Hematopoietic multipotent progenitor cell (in vitro differentiated cells): ENCODE measurements at regions not wholly inside any gene's neighbourhood (a gene's known extent, or its start where the extent isn't known, plus 50 kb on each side); places are given as distances from the start of the nearest gene placed in this dataset.
"Not testable (repeated sequence)": the region's sequence is repeated elsewhere in the genome, so short reads cannot be mapped to it uniquely, and the experiment has no call there.

Experiments
- DNase-seq, 3 donors: peaks; one replicate each; pipeline ENCODE4 v3.0.0-alpha.2; 2011 to 2015; ENCODE audit warnings: low read depth in 2 of 3, low spot score in 2 of 3

DNA sequence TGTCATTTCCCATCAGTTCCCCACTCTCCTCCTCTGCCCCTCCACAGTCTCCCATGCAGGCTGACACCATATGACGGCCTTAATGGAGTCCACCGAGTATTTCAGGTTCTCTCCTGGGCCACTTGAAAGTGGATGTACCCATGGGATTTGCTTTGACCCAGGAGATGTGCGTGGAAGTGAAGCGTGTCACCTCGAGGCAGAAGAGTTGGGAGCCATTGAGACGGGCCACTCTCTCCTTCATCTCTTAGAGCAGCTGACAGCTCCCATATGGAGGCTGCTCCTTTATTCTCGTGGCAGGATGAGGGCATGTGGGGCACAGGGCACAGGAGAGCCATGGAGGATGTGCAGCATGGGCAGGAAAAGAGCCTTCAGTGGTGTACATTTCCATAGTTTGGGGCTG lies 144.7 kb upstream of the CRYM start:
- DNase-seq = not testable (repeated sequence)

DNA sequence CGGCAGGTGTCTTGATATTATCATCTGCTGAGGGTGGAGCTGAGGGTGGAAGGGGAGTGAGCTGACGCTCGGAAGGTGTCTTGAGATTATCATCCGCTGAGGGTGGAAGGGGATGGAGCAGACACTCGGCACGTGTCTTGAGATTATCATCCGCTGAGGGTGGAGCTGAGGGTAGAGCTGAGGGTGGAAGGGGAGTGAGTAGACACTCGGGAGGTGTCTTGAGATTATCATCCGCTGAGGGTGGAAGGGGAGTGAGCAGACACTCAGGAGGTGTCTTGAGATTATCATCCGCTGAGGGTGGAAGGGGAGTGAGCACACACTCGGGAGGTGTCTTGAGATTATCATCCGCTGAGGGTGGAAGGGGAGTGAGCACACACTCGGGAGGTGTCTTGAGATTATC lies 126.6 kb upstream of the CRYM start:
- not testable (repeated sequence) for DNase-seq

DNA sequence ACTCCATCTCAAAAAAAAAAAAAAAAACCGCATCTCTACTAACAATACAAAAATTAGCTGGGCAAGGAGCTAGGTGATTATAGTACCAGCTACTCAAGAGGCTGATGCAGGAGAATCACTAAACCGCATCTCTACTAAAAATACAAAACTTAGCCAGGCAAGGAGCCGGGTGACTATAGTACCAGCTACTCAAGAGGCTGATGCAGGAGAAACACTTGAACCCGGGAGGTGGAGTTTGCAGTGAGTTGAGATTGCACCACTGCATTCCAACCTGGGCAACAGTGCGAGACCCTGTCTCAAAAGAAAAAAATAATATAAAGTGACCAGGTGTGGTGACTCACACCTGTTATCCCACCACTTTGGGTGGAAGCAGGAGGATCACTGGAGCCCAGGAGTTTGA lies 119.8 kb upstream of the CRYM start:
- not testable (repeated sequence) for DNase-seq

DNA sequence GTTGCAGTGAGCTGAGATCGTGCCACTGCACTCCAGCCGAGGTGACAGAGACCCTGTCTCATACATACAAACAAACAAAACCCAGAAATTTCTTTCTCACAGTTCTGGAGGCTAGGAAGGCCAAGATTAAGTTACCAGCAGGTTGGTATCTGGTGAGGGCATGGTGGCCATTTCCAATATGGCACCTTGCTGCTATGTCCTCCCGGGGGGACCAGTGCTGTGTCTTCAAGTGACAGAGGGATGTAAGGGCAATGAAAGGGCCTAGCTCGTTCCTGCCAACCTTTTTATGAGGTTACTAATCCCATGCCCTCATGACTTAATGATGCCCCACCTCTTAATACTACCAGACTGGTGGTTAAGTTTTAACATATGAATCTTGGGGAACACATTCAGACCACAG lies 118.5 kb upstream of the CRYM start:
- not testable (repeated sequence) for DNase-seq

DNA sequence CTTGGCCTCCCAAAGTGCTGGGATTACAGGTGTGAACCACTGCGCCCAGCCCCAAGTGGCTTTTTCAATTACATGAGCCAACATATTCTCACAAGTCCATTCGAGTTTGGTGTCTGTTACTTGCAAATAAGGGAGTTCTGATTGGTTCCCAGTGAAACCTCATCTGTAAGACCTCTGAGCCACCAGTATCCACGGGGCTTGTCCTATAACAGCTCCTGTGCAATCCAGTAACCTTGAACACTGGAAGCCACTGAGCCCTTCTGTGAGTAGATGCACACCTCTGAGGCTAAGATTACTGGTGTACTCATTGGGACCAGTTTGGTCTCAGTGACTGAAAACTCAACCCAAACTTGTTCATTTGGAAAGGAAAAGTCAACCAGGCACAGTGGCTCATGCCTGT lies 112.5 kb upstream of the CRYM start:
- not testable (repeated sequence) for DNase-seq

DNA sequence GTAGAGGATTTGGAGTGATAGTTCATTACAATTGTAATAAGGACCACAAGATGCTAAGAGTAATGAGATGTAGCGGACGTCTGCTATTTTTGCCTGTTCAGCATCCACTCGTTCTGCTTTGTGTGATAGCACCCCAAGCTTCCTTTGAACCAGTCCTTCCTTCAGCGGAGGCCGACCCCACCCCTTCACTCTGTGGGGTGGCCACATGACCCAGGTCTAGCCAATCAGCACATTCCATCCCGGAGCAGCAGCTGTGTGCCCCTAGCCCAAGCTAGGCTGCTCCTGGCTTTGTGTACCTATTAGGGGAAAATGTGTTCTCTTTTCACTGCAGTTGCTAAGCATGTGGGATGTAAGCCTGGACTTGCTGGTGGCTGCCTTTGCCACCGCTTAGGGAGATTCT lies 111.8 kb upstream of the CRYM start:
- not testable (repeated sequence) for DNase-seq

DNA sequence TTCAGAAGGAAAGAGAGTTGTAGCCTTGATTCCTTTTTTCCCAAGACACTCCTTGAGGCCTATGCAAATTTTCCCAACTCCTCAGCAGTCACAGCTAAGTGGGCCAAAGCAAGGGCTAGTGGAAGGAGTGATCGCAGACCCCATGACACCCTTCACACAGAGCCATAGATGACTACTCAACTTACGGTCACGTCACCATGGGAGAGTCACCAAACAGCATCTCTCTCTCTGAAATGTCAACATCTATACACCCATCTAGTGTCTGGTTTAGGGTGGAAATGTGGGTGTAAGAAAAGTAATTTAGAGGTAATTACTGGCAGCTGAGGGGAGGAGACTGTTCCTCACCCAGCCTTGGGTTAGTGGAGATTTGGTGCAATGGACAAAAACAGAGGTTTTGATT lies 109.7 kb upstream of the CRYM start:
- not testable (repeated sequence) for DNase-seq

DNA sequence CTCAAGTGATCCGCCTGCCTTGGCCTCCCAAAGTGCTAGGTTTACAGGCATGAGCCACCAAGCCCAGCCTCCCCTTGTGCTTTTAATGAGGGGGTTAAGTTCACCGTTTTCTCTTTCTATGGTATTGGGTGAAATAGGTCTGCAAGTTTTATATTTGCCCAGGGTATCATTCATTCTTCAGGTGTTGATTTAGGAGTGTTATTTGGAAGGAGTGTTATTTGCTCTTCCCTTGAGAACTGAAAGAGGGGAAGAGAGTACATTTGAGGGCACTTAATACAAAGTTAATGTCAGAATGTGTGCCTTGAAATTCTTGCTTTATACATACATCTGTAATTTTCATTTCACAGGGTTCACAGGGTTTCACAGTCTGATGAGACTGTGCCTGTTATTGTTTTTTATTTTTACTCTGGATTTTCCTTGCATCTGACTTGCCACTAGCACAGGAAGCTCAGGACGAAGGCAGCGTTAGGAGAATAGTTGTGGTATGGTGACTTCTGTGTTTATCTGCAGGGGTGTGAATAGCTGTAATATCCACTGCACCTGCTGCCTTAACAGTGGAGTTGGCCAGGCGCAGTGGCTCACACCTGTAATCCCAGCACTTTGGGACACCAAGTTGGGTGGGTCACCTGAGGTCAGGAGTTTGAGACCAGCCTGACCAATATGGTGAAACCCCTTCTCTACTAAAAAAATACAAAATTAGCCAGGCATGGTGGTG lies 108.3 kb upstream of the CRYM start:
- DNase-seq = not testable (repeated sequence)

DNA sequence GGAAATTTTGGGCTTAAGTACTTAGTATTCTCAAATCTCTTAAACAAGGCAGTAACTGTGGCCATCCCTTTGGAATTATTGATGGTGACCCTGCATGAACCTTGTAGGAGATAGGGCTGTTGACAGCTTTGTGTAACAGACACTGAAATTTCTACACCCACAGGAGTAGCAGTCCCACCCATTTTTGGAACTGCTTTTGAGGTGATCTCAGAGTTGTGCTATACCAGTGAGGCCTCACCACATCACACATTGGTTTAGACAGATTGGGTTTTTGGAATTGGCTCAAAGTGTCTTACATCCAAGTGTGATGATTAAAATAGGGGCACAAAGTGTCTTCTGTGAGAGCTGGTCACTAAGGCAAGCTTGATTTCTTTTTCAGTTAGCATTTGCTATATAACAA lies 105.6 kb upstream of the CRYM start:
- DNase-seq = not testable (repeated sequence)

DNA sequence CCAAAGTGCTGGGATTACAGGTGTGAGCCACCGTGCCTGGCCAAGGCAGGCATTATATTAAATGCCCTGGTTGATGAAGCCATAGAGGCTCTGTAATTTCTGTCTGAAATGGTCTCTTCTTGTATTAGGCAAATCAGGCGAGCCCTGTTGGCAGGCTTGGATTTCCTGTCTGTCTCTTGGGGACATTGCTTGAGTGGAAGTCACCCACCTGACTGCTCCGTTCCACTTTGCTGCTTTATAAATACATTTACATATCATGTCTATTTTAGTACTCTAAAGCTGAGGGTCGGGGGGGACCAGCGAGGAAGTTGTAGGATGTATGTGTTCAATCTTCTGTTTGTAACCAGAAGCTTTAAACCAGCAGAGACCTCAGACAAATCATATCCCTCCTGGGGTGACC lies 101.6 kb upstream of the CRYM start:
- DNase-seq = not testable (repeated sequence)

DNA sequence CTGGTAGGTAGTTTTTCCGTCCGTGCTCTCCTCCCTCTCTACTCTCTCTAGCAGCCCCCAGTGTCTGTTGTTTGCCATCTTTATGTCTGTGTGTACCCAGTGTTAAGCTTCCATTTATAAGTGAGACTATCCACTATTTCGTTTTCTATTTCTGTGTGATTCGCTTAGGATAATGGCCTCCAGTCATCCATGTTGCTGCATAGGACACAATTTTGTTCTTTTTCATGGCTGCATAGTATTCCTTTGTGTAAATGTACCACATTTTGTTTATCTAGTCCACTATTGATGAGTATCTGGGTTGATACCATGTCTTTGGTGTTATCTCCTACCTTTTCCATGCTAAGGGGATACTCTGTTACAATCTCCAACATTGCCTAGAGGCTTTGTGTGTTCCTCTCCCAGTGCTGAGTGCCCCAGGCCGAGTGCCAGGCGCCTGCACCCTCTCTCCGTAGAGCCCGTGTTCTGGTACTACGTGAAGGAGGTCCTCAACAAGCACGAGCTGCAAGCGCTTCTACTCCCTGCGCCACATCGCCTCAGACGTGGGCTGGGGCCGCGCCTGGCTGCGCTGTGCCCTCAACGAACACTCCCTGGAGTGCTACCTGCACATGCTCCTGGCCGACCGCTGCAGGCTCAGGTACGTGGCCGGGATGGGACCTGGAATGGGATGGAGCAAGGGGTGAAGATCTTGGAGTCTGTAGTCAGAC lies 98.3 kb upstream of the CRYM start:
- not testable (repeated sequence) for DNase-seq

DNA sequence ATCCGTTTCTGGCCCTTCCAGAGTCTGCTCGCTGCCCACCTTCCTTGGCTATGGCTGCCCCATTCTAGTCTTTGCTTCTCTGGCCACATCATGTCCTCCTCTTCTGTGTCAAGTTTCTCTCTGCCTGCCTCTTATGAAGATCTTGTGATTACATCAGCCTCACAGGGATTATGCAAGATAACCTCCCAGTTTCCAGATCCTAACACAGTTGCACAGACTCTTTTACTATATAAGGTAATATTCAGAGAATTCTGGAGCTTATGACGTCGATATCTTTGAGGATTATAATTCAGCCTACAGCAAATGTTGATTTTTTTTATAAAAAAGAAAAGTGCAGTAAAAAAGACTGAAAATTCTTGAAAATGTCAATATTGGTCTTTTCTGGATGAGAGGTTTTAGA lies 97.2 kb upstream of the CRYM start:
- not testable (repeated sequence) for DNase-seq

DNA sequence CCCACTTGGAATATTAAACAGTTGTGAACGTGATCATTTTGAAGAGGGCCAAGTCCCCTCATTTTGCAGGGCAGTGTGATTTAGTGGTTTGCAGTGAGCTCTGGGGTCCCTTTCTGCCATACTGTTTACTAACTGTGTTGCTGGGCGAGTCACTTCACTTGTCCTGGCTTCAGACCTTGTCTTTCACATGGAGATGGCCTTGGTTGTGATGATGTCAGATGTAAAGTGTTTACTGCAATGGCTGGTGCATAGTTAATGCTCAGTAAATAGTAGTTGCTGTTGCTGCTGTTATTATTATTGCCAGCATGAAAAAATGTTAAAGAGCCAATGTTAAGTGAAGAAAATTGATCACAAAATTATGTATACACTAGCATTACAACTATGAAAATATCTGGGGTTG lies 95.4 kb upstream of the CRYM start:
- DNase-seq = not testable (repeated sequence)

DNA sequence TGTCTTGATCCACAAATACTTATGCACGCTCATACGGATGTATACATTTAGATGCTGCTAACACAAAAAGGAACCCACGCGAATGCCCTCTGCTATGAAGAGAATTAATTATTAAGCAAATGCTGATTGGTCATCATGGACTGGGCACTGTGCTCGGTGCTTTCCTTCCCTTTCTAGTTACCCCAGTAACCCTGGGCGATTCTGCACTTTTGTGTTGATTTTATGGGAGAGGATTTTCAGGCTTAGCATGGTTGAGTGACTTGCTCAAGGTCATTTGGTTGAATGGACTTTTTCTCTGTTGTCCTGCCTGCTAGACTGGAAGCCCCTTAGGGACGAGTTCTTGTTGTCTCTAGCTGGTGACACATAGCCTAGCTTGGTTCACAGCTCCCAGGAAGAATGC lies 94.8 kb upstream of the CRYM start:
- not testable (repeated sequence) for DNase-seq

DNA sequence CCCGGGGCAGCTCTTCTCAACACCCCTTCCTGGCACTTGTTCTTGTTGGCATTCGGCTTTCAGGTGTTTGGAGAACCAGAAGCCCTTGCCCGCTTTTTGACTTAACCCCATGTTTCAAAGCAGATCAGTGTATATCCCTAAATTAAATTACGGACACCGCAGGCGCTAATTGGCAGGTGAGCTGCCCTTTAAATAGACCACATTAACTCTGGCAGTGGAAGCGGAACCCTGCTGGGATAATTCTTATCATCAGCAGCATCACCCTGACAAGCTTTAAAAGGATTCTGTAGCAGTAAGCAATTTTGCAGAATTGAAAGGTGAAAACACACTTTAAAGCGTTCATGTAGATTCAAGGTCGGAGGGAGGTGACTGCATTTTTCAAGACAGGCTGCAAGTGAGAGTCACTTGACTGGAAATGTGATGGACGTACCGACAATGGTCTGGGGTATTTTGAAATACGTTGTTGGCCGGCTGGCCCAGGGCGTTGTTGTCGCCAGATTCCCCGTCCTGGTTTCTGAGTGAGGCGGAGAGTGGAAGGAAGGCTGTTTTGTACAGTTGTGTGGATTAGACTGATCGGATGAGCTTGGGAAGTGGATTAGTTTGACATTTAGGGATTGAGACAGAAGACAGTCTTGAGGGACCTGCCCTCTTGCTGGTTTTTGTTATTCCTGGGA lies 94.2 kb upstream of the CRYM start:
- not testable (repeated sequence) for DNase-seq

DNA sequence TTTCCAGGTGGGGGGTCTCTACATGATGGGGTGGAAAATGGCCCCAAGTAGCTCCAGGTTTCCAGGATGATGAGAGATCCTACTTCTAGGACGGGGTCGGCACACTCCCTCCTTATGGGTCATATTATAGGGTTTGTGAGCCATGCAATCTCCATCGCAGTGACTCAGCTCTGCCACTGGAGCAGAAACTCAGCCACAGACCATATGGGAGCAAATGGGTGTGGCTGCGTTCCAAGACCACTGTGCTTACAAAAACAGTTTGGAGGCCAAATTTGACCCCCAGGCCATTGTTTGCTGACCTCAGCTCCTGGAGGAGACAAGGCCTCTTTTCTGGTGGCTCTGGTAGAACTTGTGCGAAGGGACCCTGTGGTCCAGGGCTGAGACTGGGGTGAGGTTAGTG lies 92.7 kb upstream of the CRYM start:
- not testable (repeated sequence) for DNase-seq

DNA sequence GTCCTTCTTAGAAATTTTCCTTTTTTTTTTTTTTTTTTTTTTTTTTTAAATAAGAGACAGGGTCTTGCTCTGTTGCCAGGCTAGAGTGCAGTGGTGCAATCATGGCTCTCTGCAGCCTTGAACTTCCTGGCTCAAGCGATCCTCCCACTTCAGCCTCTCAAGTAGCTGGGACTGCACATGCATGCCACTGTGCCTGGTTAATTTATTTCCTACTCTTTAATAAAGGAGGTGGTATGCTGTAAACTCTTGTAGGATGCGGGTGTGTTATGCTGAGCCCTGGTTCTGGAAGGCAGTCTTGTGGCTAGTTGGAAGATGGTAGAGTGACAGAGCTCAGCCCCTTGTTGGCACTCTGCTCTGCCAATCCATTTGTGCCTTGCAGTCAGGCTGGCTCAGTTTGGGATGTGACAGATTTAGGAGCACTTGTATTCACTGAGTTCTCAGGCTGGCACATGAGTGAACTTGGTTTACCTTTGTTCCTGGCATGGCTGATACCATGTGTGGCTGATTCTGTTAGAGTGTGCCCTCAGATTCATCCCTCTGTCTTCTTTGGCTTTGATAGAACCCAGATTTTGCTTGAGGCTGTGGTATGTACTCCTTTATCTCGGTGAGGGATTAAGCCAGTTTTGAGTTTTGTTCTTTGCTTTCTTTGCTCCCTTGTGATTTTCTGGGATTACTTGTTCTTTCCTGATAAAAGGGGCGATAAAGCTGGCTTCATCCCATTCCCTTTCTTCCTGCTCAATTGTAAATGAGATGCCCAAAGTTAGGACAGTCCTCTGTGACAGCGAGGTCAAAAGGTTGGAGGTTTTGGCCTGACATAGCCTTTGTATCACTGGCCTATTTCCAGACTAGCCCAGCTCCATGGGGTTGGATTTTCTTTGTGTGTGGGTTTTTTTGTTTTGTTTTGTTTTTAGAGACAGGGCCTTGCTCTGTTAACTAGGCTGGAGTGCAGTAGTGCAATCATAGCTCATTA lies 91.2 kb upstream of the CRYM start:
- DNase-seq = not testable (repeated sequence)

DNA sequence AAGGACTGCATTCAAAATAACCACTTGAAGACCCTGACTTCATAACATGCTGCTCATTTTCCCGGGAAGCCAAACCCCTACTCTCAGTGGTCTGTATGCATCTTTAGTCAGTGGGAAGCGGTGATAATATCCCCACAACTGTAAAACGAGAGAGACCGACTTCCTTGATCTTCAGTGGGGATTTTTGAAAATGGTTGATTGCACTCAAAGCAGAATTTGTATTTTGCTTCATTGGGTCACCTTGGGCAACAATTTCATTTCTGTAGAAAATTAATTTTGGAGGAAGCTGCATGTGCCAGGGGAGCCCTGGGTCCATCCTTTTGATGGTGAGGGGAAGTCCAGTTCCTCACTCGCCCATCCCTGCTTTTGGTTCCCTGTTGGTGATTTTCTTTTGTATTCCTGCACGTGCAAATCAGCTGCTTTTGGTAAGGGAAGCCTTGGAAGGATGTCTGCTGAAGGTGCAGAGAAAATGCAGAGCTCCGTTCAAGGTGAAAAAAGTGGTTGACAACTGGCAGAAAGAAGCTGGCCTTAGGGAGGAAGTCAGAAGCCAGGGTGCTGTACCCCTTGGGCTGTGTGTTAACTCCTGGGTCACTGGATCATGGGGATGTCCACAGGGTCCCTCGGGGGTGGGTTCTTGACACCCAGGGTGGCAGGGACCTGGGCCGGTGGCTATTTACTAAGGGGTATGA lies 89.8 kb upstream of the CRYM start:
- not testable (repeated sequence) for DNase-seq

DNA sequence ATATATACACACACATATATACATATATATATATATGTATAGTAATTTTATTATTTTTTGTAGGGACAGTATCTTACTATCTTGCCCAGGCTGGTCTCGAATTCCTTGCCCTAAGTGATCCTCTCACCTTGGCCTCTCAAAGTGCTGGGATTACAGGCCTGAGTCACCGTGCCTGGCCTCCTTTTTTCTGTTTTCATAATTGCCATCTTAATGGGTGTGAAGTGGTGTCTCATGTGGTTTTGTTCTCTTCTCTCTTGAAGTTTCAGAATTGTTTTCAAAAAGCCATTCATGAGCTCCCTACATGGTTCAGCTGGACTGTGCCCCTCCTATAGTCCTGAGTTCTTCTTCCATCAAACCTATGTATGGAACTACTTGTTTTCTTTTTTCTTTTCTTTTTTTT lies 88.9 kb upstream of the CRYM start:
- not testable (repeated sequence) for DNase-seq

DNA sequence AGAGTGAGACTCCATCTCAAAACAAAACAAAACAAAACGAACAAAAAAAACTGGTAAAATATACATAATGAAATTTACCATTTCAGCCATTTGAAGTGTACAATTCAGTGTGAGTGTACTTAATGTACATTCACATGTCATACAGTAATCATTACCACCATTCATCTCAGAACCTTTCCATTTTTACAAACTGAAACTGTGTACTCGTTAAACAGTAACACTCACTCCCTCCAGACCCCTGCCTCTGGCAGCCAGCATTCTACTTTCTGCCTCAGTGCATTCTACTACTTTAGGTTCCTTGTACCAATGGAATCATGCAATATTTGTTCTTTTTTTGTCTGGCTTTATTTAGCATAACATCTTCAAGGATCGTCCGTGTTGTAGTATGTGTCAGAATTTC lies 87.5 kb upstream of the CRYM start:
- DNase-seq = not testable (repeated sequence)
